GM12874 (cell line): ENCODE measurements at regions not wholly inside any gene's neighbourhood (a gene's known extent, or its start where the extent isn't known, plus 50 kb on each side); places are given as distances from the start of the nearest gene placed in this dataset.

Source experiments
- CTCF ChIP-seq: IDR thresholded peaks from 2 replicates; pipeline ENCODE4 v1.5.1; 2011; ENCODE audit warnings: low read depth, mild to moderate bottlenecking, control low read depth, low read length, moderate library complexity; ENCODE audit not compliant: insufficient read depth

GRCh38 chr1:175826705-175827104 is 83.3 kb upstream of the TNR start:
- TF ChIP-seq CTCF, result no peak

GRCh38 chr1:175824079-175824478 is 80.7 kb upstream of the TNR start:
- TF ChIP-seq CTCF, result peak; percentile 29; the same call in 1 of the 2 replicates

DNA sequence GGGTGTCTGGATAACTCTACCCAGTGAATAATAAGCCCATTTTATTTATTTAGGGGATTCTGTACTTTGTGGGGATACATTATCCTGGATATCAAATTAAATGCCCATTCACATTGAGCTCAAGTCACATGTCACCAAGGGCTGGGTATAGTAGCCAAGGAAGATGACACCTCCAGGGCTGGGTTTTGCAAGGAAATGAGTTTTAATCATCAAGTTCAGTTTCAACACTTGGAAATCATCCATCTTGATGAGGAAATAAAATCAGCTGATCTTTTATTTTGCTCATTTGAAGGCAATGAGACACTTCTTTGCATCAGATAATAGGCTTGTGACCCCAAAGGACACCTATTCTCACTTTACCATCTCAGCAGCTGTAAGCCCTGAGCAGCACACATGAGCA is 80.0 kb upstream of the TNR start:
- no peak for TF ChIP-seq CTCF

- no peak for TF ChIP-seq CTCF
Measured at GRCh38 chr1:175822580-175822979, 79.2 kb upstream of the TNR start.

- TF ChIP-seq CTCF, result no peak
Measured at GRCh38 chr1:175820456-175821025, 77.1 kb upstream of the TNR start.

GRCh38 chr1:175818929-175819328 is 75.5 kb upstream of the TNR start:
- no peak for TF ChIP-seq CTCF

DNA sequence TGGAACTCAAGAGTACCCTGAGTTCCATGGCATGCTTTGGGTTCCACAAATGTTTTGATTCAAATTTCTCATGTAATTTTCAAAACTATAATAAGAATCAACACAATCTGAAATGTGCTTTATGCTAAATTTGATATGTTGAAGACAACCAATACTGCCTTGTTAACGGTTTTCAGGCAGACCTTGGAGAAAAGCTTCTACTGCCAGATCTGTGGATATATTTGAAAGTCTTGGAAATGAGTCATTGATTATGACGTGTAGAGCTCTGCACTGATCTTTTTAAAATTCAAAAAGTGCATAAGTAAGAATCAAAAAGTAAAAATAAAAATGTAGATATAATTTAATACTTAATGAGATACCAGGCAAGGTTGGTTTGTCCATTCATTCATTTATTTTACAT is 74.0 kb upstream of the TNR start:
- no peak for TF ChIP-seq CTCF
